LNCaP clone FGC (cell line): ENCODE measurements at regions not wholly inside any gene's neighbourhood (a gene's known extent, or its start where the extent isn't known, plus 50 kb on each side); places are given as distances from the start of the nearest gene placed in this dataset.

Experiments
- DNase-seq: peaks from one replicate; pipeline ENCODE4 v3.0.0-alpha.2; 2011; ENCODE audit warnings: low read depth
- H3K4me3 ChIP-seq: 2 replicates; pipeline ENCODE4 v1.5.1; 2011; ENCODE audit warnings: mild to moderate bottlenecking, low read depth, low read length, control low read depth
- TF ChIP-seq, protein P1 (sequence below): IDR thresholded peaks from 2 replicates; pipeline ENCODE4 v1.5.1; 2012; ENCODE audit warnings: mild to moderate bottlenecking; ENCODE audit not compliant: control insufficient read depth, insufficient read depth; ENCODE audit errors: extremely low read depth

DNA sequence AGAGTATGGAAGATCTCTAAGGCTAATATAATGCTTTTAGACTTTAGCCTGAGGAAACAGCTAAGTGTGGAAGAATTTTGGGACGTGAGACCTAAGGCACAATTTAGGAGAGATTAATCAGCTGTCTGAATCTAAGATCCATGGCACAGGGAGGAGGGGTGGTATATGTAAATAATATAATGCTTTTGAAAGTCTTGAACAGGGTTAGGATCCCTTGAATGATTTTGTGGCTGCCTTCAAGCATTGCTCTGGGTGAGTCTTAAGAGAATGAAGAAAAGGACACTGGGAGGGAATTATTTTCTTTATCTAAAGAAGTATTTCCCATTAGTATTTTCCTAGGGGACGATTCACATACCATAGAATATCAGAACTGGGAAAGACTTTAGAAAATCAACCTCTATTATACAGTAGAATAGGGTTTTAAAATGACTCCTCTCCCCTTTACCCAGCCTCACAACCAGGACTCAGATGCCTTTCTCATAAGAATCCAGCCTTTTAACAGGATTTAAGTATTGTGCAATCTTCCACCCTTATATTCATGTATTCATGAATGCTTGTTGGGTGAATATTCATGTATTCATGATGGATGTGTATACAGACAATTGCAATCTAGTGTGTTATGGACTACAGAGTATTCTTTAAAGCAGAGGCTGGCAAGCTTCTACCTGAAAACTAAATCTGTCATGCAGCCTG lies 664.2 kb upstream of the CPEB2 start:
- TF ChIP-seq, protein P1, sequence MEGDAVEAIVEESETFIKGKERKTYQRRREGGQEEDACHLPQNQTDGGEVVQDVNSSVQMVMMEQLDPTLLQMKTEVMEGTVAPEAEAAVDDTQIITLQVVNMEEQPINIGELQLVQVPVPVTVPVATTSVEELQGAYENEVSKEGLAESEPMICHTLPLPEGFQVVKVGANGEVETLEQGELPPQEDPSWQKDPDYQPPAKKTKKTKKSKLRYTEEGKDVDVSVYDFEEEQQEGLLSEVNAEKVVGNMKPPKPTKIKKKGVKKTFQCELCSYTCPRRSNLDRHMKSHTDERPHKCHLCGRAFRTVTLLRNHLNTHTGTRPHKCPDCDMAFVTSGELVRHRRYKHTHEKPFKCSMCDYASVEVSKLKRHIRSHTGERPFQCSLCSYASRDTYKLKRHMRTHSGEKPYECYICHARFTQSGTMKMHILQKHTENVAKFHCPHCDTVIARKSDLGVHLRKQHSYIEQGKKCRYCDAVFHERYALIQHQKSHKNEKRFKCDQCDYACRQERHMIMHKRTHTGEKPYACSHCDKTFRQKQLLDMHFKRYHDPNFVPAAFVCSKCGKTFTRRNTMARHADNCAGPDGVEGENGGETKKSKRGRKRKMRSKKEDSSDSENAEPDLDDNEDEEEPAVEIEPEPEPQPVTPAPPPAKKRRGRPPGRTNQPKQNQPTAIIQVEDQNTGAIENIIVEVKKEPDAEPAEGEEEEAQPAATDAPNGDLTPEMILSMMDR, result no peak
- DNase-seq, result no peak

DNA sequence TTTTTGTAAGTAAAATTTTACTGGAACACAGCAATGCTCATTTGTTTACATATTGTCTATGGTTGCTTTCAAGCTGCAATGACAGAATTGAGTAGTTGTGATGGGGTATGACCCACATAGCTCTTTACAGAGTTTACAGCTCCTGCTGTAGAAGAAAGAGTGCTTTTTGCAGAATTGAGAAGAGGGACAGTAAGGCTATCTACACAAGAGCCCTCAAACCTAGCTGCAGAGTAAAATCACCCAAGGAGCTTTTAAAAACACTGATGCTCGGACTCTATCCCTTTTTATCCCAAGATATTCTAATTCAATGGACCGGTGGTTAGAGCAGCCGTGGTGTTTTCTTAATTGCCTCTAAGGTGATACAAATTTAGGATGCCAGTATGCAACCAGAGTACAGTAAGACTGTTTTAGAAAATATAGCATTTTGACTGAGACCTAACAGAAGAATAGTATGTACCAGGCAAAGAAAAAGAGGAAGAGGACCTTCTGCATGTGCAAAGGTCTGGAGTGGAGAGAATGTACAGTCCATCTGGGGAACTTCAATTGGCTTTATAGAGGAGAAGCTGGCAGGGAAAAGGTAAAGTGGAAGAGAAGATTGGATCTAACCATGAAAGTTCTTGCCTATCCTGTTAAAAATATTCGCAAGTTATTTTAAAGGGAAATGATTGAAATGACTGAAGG lies 663.6 kb upstream of the CPEB2 start:
- no peak for DNase-seq
- TF ChIP-seq, protein P1, result no peak
- no peak overlapping the region for H3K4me3 ChIP-seq

More for the DNA sequence above, 664.2 kb upstream of the CPEB2 start:
- no peak overlapping the region for H3K4me3 ChIP-seq

DNA sequence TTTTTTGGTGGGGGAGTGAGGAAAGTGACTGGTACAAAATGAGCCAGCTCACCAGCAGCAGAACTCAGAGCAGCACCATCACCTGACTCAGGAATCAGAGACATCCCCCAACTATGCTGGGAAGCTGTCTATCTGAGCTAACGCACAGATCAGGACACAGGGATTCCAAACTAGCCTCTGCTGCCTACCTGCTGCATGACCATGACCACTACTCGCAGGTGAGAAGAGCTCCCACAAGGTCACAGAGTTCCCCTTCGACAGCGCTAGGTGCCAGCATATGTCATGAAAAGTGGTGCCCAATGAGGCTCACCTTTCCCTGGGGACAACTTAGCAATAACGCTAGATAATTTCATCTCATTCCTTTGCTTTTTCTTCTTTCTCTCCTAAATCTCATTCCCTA lies 662.6 kb upstream of the CPEB2 start:
- H3K4me3 ChIP-seq, result no peak overlapping the region
- DNase-seq, result no peak

DNA sequence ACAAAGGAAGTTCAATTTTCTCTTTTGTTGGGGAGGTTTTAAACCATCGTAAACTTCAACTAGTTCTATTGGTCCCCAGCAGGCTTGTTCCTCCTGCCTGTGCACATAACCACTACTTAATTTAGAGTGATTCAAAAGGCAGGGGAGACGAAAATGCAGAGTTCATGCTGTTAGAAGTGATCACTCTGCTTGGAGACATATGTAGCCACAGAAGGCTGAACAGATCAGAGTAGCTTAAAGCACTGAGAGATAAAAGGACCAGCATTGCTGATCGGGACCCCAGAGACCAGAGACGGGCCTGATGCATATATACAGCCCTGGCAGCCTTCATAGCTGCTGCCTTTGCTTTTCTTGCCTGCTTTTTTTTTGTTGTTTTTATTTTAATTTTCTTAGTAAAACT lies 662.0 kb upstream of the CPEB2 start:
- no peak overlapping the region for H3K4me3 ChIP-seq
- no peak for DNase-seq
- TF ChIP-seq, protein P1, result no peak

More for the DNA sequence above, 662.6 kb upstream of the CPEB2 start:
- TF ChIP-seq, protein P1, result no peak

DNA sequence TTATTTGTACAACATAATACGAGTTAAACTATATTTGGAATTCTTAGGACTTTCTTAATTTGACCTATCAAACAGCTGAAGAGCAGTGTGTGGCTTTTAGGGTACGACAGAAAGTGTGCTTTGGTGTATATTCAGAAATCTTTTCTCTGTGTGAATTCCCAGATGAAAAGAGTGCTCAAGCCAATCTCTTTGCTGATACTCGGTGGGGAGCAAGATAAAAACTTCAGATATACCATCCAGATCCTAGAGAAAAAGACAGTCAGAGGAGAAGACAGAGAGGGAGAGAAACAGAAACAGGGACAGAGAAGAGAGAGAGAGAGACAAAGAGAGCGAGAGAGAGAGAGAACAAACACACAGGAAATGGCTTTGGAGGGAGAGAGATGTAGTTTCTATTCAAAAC lies 658.3 kb upstream of the CPEB2 start:
- H3K4me3 ChIP-seq, result no peak overlapping the region
- DNase-seq, result no peak
- TF ChIP-seq, protein P1, result no peak

DNA sequence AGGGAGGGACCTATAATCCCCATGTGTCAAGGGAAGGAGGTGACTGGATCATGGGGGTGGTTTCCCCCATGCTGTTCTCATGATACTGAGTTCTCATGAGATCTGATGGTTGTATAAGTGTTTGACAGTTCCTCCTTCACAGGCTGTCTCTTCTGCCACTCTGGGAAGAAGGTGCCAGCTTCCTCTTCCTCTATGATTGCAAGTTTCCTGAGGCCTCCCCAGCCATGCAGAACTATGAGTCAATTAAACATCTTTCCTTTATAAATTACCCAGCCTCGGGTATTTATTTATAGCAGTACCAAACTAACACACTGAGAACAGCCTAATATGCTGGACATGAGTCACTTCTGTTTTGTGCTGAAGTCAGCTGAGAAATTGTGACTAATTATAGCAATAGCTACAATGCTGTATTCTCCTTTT lies 656.9 kb upstream of the CPEB2 start:
- DNase-seq, result no peak
- H3K4me3 ChIP-seq, result no peak overlapping the region
- TF ChIP-seq, protein P1, result no peak
